ENCODE measurements at regions not wholly inside any gene's neighbourhood (a gene's known extent, or its start where the extent isn't known, plus 50 kb on each side); places are given as distances from the start of the nearest gene placed in this dataset.

DNA sequence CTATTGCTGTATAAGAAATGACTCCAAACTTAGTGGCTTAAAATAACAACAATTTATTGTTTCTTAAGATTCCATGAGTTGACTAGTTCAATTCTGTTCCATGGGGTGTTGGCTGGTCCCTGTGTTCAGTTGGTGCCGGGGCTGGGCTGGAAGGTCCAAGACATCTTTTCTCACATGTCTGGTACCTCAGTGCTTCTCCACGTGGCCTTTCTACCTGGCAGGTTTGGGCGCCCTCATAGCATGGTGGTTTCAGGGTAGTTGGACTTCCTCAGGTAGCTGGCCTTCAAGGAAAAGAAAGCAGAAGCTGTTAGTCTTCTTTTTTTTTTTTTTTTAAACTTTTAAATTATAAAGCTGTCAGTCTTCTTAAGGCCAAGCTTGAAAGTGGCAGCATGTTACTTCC lies 104.6 kb upstream of the LIMCH1 start:
- no peak overlapping the region for H3K23ac ChIP-seq (ENCODE audit: insufficient read length)
- peak overlapping the region; percentile 99 for H4K91ac ChIP-seq (replicated peaks; ENCODE audit: insufficient read length, low read length)
- CTCF ChIA-PET (ENCODE audit: partially characterized antibody), result interaction anchor here (1.1 kb wide), 1 partner anchor 15 kb away, joined by 4 read pairs; no protein-coding TSS in a partner anchor
- FAIRE-seq (no peak), DNase-seq (ENCODE audit: low read depth in 1 of 2, low spot score in 2 of 2) (no peak)
- peak overlapping the region; percentile 49 to 64 for H3K4me2 ChIP-seq (ENCODE audit: insufficient read depth in 1 of 2, low read depth in 2 of 2, low read length in 2 of 2)
- H3K4ac ChIP-seq (replicated peaks; ENCODE audit: insufficient read length, low read depth, low read length), result peak overlapping the region; percentile 96
- peak overlapping the region in 1 of 4 experiments; percentile 23; a peak in 1 of 8 replicates for H3K4me3 ChIP-seq (ENCODE audit: extremely low read depth in 1 of 4, insufficient read depth in 2 of 4, low read depth in 3 of 4, low read length in 4 of 4)
- peak overlapping the region; percentile 99 for H2BK12ac ChIP-seq (ENCODE audit: low read depth, low read length)
- no peak overlapping the region for H2AFZ ChIP-seq (ENCODE audit: low read length)
- H3K4me1 ChIP-seq (replicated peaks in 1 of 4; ENCODE audit: control insufficient read depth in 3 of 4, insufficient read depth in 4 of 4, low read length in 3 of 4), result peaks cover 2 to 32% (median 11%) of the 10 kb centered on the region in 4 experiments
- H3K27ac ChIP-seq (ENCODE audit: low read depth, low read length), result peak overlapping the region; percentile 36; the same call in 1 of the 2 replicates
- no peaks in the 10 kb centered on the region for H3K27me3 ChIP-seq (replicated peaks in 1 of 4; ENCODE audit: control insufficient read depth in 3 of 4, extremely low read depth in 1 of 4, insufficient read depth in 3 of 4, low read length in 3 of 4)
- no peaks in the 10 kb centered on the region for H4K20me1 ChIP-seq (replicated peaks in 1 of 2; ENCODE audit: control insufficient read depth in 1 of 2, insufficient read depth in 2 of 2, low read length in 2 of 2)
- 45% methylated on average over 3 of the region's 3 CpGs; no CpG with 5 or more reads in 1 of the 2 experiments for WGBS, 2 experiments (ENCODE audit: extremely low coverage in 1 of 2, insufficient coverage in 1 of 2, insufficient read length in 1 of 2, insufficient replicate concordance in 2 of 2, low coverage in 1 of 2, low lambda C conversion rate in 2 of 2, missing lambda C conversion rate in 1 of 2)
- H2BK120ac ChIP-seq (replicated peaks; ENCODE audit: low read depth, low read length), result peak overlapping the region; percentile 98
- H2AK5ac ChIP-seq (ENCODE audit: low read depth, low read length), result peak overlapping the region; percentile 99
- H4K5ac ChIP-seq (ENCODE audit: insufficient read length, low read depth, low read length), result peak overlapping the region; percentile 65
- H3K36me3 ChIP-seq (ENCODE audit: control insufficient read depth in 2 of 4, insufficient read depth in 4 of 4, low read length in 3 of 4), result no peaks in the 10 kb centered on the region
- H3K79me1 ChIP-seq (ENCODE audit: low read depth, low read length), result no peaks in the 10 kb centered on the region
- H3K79me2 ChIP-seq (ENCODE audit: control insufficient read depth in 1 of 2, insufficient read depth in 2 of 2, low read length in 2 of 2), result no peaks in the 10 kb centered on the region
- H3K9me3 ChIP-seq (ENCODE audit: insufficient read depth in 2 of 2, low read depth in 1 of 2, low read length in 1 of 2), result no peaks in the 10 kb centered on the region
- H3K9ac ChIP-seq (replicated peaks in 1 of 4; ENCODE audit: extremely low read depth in 1 of 4, low read depth in 3 of 4, low read length in 3 of 4), result no peak overlapping the region; a peak in 2 of 7 replicates
- POLR2A ChIA-PET (ENCODE audit: partially characterized antibody), result interaction anchor here (0.8 to 1.2 kb wide), 3 partner anchors 9 to 177 kb away, joined by 3 to 5 read pairs (median 4); partner anchors contain the start of gene UCHL1
- no peak overlapping the region for H2BK15ac ChIP-seq (ENCODE audit: low read length)
- peak overlapping the region; percentile 72; the same call in 1 of the 2 replicates for H4K8ac ChIP-seq (ENCODE audit: extremely low read depth, insufficient read depth, low read length)
- peak overlapping the region; percentile 97 for H2BK5ac ChIP-seq (ENCODE audit: low read depth, low read length)
- H3K18ac ChIP-seq (ENCODE audit: extremely low read depth, low read length), result peak overlapping the region; percentile 96; the same call in 1 of the 2 replicates
- no peaks in the 10 kb centered on the region; the same call in 1 of the 2 replicates for H3K23me2 ChIP-seq (ENCODE audit: low read depth, low read length)
- peak overlapping the region; percentile 99; the same call in 1 of the 2 replicates for H2BK20ac ChIP-seq (ENCODE audit: low read length)
- H3K56ac ChIP-seq (replicated peaks; ENCODE audit: insufficient read length, low read depth, low read length), result peak overlapping the region; percentile 26
- H3K14ac ChIP-seq (ENCODE audit: insufficient read length), result no peak overlapping the region
- no peak for TF ChIP-seq BCL11A (IDR thresholded peaks at IDR 0.05; ENCODE audit: low read depth in 2 of 2, low read length in 2 of 2)
- TF ChIP-seq RAD21 (IDR thresholded peaks at IDR 0.05 in 1 of 2, conservative IDR thresholded peaks at IDR 0.05 in 1 of 2; ENCODE audit: low read depth in 2 of 2, low read length in 2 of 2), result no peak
- TF ChIP-seq CTBP2 (IDR thresholded peaks at IDR 0.05; ENCODE audit: borderline replicate concordance, insufficient read depth, insufficient read length, low read length), result no peak
- TF ChIP-seq, protein P1, sequence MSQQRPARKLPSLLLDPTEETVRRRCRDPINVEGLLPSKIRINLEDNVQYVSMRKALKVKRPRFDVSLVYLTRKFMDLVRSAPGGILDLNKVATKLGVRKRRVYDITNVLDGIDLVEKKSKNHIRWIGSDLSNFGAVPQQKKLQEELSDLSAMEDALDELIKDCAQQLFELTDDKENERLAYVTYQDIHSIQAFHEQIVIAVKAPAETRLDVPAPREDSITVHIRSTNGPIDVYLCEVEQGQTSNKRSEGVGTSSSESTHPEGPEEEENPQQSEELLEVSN (IDR thresholded peaks at IDR 0.05), result peak; percentile 51; the same call in 1 of the 2 replicates
- no peak for TF ChIP-seq BRCA1 (IDR thresholded peaks at IDR 0.05; ENCODE audit: low read depth, low read length)
- TF ChIP-seq, protein P2, sequence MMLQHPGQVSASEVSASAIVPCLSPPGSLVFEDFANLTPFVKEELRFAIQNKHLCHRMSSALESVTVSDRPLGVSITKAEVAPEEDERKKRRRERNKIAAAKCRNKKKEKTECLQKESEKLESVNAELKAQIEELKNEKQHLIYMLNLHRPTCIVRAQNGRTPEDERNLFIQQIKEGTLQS (IDR thresholded peaks at IDR 0.05; ENCODE audit: insufficient read depth, low read depth, low read length), result no peak
- TF ChIP-seq RNF2 (IDR thresholded peaks at IDR 0.05; ENCODE audit: borderline replicate concordance, low read depth, low read length, missing control alignments, poor library complexity, severe bottlenecking), result no peak
- no peak for TF ChIP-seq KDM1A (IDR thresholded peaks at IDR 0.05; ENCODE audit: borderline replicate concordance, low read length)
- no peak; a peak in 1 of 4 replicates for TF ChIP-seq SIN3A (conservative IDR thresholded peaks at IDR 0.05 in 1 of 2, IDR thresholded peaks at IDR 0.05 in 1 of 2; ENCODE audit: low read depth in 1 of 2, low read length in 2 of 2)
- no peak for TF ChIP-seq MAFK (IDR thresholded peaks at IDR 0.05; ENCODE audit: low read depth, low read length)
